Left lung (tissue), 4 donors: ENCODE measurements at regions not wholly inside any gene's neighbourhood (a gene's known extent, or its start where the extent isn't known, plus 50 kb on each side); places are given as distances from the start of the nearest gene placed in this dataset.

Experiments
- ATAC-seq: fragments of 200-7000 bp; cut with Tn5 transposase; one replicate; pipeline ENCODE4 v1.9.1; 2020; ENCODE audit warnings: moderate library complexity
- DNase-seq, 4 donors: peaks; one replicate each; pipeline ENCODE4 v3.0.0-alpha.2; 2013 to 2020
- H3K27ac ChIP-seq, 2 donors: fragments of 200-600 bp; sonication (generic) in 1 of 2; one replicate each; pipeline versions ENCODE4 v1.5.0 to v1.8.0; 2020 to 2021
- H3K27me3 ChIP-seq, 2 donors: fragments of 200-600 bp; sonication (generic) in 1 of 2; one replicate each; pipeline versions ENCODE4 v1.5.0 to v1.8.0; 2020 to 2021
- H3K36me3 ChIP-seq, 2 donors: fragments of 200-600 bp; sonication (generic) in 1 of 2; one replicate each; pipeline versions ENCODE4 v1.5.0 to v1.8.0; 2020 to 2021
- H3K4me1 ChIP-seq, 2 donors: fragments of 200-600 bp; one replicate each; pipeline ENCODE4 v1.8.0; 2021
- H3K4me3 ChIP-seq, 2 donors: fragments of 200-600 bp; sonication (generic) in 1 of 2; one replicate each; pipeline versions ENCODE4 v1.5.0 to v1.8.0; 2020 to 2021; ENCODE audit warnings: mild to moderate bottlenecking in 1 of 2
- H3K9me3 ChIP-seq, 2 donors: fragments of 200-600 bp; sonication (generic) in 1 of 2; one replicate each; pipeline versions ENCODE4 v1.5.0 to v1.8.0; 2020 to 2021
- intact Hi-C, 2 donors: fragments of 100-400 bp; cut with DNase I; formaldehyde crosslinking; loops; one replicate each; pipeline versions ENCODE4 v1.11.2 to v1.14.2; 2022
- TF ChIP-seq, protein P1 (sequence below), 2 donors: fragments of 200-600 bp; sonication (generic) in 1 of 2; IDR thresholded peaks; one replicate each; pipeline versions ENCODE4 v1.5.0 to v1.8.0; 2021; ENCODE audit warnings: antibody characterized with exemption in 2 of 2
- donor health status: DM: no; HTN: yes; CAD: no.
- donor health status: DM: no; HTN: no; CAD: no.

GRCh38 chrY:11293392-11293791, 1407.6 kb upstream of the USP9Y start:
- Histone ChIP-seq H3K36me3 (no peaks in the 10 kb centered on the region), H3K4me1 (no peaks in the 10 kb centered on the region), H3K27me3 (no peaks in the 10 kb centered on the region), H3K4me3 (no peak overlapping the region), H3K9me3 (peaks cover 0 to 5% of the 10 kb centered on the region in 2 donors), H3K27ac (no peak overlapping the region)
- TF ChIP-seq, protein P1, sequence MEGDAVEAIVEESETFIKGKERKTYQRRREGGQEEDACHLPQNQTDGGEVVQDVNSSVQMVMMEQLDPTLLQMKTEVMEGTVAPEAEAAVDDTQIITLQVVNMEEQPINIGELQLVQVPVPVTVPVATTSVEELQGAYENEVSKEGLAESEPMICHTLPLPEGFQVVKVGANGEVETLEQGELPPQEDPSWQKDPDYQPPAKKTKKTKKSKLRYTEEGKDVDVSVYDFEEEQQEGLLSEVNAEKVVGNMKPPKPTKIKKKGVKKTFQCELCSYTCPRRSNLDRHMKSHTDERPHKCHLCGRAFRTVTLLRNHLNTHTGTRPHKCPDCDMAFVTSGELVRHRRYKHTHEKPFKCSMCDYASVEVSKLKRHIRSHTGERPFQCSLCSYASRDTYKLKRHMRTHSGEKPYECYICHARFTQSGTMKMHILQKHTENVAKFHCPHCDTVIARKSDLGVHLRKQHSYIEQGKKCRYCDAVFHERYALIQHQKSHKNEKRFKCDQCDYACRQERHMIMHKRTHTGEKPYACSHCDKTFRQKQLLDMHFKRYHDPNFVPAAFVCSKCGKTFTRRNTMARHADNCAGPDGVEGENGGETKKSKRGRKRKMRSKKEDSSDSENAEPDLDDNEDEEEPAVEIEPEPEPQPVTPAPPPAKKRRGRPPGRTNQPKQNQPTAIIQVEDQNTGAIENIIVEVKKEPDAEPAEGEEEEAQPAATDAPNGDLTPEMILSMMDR (IDR thresholded peaks at IDR 0.05), result no peak
- ATAC-seq (no peak), DNase-seq (no peak)
- intact Hi-C loops, result no loop called here

DNA sequence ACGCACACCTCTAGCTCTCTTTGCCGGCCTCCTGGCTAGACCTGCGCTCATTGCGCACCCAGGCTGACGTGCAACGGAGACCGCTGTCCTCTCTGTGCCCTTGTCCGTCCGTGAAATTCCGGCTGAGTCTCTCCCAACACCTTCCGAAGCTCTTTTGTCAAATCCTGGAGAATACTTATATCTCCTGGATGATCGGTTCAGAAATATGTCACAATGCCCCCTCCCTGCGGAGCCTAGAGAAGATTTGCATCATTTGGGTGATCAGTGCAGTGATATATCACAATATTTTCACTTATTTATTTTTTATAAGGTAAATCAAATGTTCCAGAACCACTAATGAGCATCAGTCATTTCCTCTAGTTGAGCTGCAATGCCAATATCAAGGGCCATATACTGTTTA, 1366.9 kb upstream of the USP9Y start:
- ATAC-seq (no peak), DNase-seq (peak in 3 of 4 donors; percentile 0 to 34 (median 32))
- Histone ChIP-seq H3K27me3 (no peaks in the 10 kb centered on the region), H3K36me3 (no peaks in the 10 kb centered on the region), H3K9me3 (no peaks in the 10 kb centered on the region), H3K4me3 (no peak overlapping the region), H3K4me1 (no peaks in the 10 kb centered on the region), H3K27ac (no peak overlapping the region)
- TF ChIP-seq, protein P1 (IDR thresholded peaks at IDR 0.05), result no peak
- intact Hi-C loops, result no loop called here
